ENCODE measurements at regions not wholly inside any gene's neighbourhood (a gene's known extent, or its start where the extent isn't known, plus 50 kb on each side); places are given as distances from the start of the nearest gene placed in this dataset.

GRCh38 chr21:14751602-14752344 lies 205.7 kb upstream of the SAMSN1 start:
- TF ChIP-seq EZH2phosphoT487 (IDR thresholded peaks at IDR 0.05; ENCODE audit: low read depth) (no peak), CTCF (IDR thresholded peaks at IDR 0.05; ENCODE audit: low read depth, low read length) (no peak)
- H2AFZ ChIP-seq (ENCODE audit: low read depth, low read length): no peak overlapping the region
- H3K4me2 ChIP-seq (ENCODE audit: low read length): no peak overlapping the region

GRCh38 chr21:14751011-14751410 lies 204.9 kb upstream of the SAMSN1 start:
- no peak overlapping the region for H3K4me3 ChIP-seq (ENCODE audit: low read length)

More at GRCh38 chr21:14751602-14752344, 205.7 kb upstream of the SAMSN1 start:
- Histone ChIP-seq H3K9ac (ENCODE audit: low read length) (no peak overlapping the region), H3K4me3 (ENCODE audit: low read length) (no peak overlapping the region), H3K36me3 (replicated peaks; ENCODE audit: low read depth, low read length) (no peaks in the 10 kb centered on the region), H3K27ac (ENCODE audit: low read length) (no peak overlapping the region), H3K4me1 (ENCODE audit: low read length) (no peaks in the 10 kb centered on the region), H3K27me3 (ENCODE audit: low read depth, low read length) (no peaks in the 10 kb centered on the region), H3K9me3 (ENCODE audit: insufficient read depth, low read length) (no peaks in the 10 kb centered on the region), H3K79me2 (ENCODE audit: low read length) (no peaks in the 10 kb centered on the region), H4K20me1 (ENCODE audit: insufficient read depth, low read length) (no peaks in the 10 kb centered on the region)

GRCh38 chr21:14750041-14750440 lies 203.9 kb upstream of the SAMSN1 start:
- no peaks in the 10 kb centered on the region for H3K79me2 ChIP-seq (ENCODE audit: low read length)

More at GRCh38 chr21:14751011-14751410, 204.9 kb upstream of the SAMSN1 start:
- Histone ChIP-seq H3K9me3 (ENCODE audit: insufficient read depth, low read length) (no peaks in the 10 kb centered on the region), H3K27me3 (ENCODE audit: low read depth, low read length) (no peaks in the 10 kb centered on the region), H3K4me1 (ENCODE audit: low read length) (no peaks in the 10 kb centered on the region), H4K20me1 (ENCODE audit: insufficient read depth, low read length) (no peaks in the 10 kb centered on the region), H3K9ac (ENCODE audit: low read length) (no peak overlapping the region), H3K4me2 (ENCODE audit: low read length) (no peak overlapping the region), H3K27ac (ENCODE audit: low read length) (no peak overlapping the region), H2AFZ (ENCODE audit: low read depth, low read length) (no peak overlapping the region), H3K36me3 (replicated peaks; ENCODE audit: low read depth, low read length) (no peaks in the 10 kb centered on the region), H3K79me2 (ENCODE audit: low read length) (no peaks in the 10 kb centered on the region)
- no peak for TF ChIP-seq EZH2phosphoT487 (IDR thresholded peaks at IDR 0.05; ENCODE audit: low read depth)

GRCh38 chr21:14748662-14749061 lies 202.5 kb upstream of the SAMSN1 start:
- H3K27me3 ChIP-seq (ENCODE audit: low read depth, low read length): no peaks in the 10 kb centered on the region
- H3K9me3 ChIP-seq (ENCODE audit: insufficient read depth, low read length): no peaks in the 10 kb centered on the region
- TF ChIP-seq CTCF (IDR thresholded peaks at IDR 0.05; ENCODE audit: low read depth, low read length): no peak
- no peak for TF ChIP-seq EZH2phosphoT487 (IDR thresholded peaks at IDR 0.05; ENCODE audit: low read depth)
- H3K9ac ChIP-seq (ENCODE audit: low read length): no peak overlapping the region
- no peak overlapping the region for H2AFZ ChIP-seq (ENCODE audit: low read depth, low read length)
- no peak overlapping the region for H3K27ac ChIP-seq (ENCODE audit: low read length)
- no peaks in the 10 kb centered on the region for H4K20me1 ChIP-seq (ENCODE audit: insufficient read depth, low read length)
- no peak overlapping the region for H3K4me2 ChIP-seq (ENCODE audit: low read length)
- H3K36me3 ChIP-seq (replicated peaks; ENCODE audit: low read depth, low read length): no peaks in the 10 kb centered on the region
- no peaks in the 10 kb centered on the region for H3K4me1 ChIP-seq (ENCODE audit: low read length)
- no peak overlapping the region for H3K4me3 ChIP-seq (ENCODE audit: low read length)
- H3K79me2 ChIP-seq (ENCODE audit: low read length): no peaks in the 10 kb centered on the region

More at GRCh38 chr21:14750041-14750440, 203.9 kb upstream of the SAMSN1 start:
- no peak overlapping the region for H3K9ac ChIP-seq (ENCODE audit: low read length)
- TF ChIP-seq EZH2phosphoT487 (IDR thresholded peaks at IDR 0.05; ENCODE audit: low read depth) (no peak), CTCF (IDR thresholded peaks at IDR 0.05; ENCODE audit: low read depth, low read length) (no peak)
- H3K9me3 ChIP-seq (ENCODE audit: insufficient read depth, low read length): no peaks in the 10 kb centered on the region
- no peaks in the 10 kb centered on the region for H3K36me3 ChIP-seq (replicated peaks; ENCODE audit: low read depth, low read length)
- no peak overlapping the region for H3K27ac ChIP-seq (ENCODE audit: low read length)
- no peak overlapping the region for H3K4me3 ChIP-seq (ENCODE audit: low read length)
- H3K27me3 ChIP-seq (ENCODE audit: low read depth, low read length): no peaks in the 10 kb centered on the region
- H3K4me2 ChIP-seq (ENCODE audit: low read length): no peak overlapping the region
- H4K20me1 ChIP-seq (ENCODE audit: insufficient read depth, low read length): no peaks in the 10 kb centered on the region
- no peak overlapping the region for H2AFZ ChIP-seq (ENCODE audit: low read depth, low read length)
- H3K4me1 ChIP-seq (ENCODE audit: low read length): no peaks in the 10 kb centered on the region

Data from OCI-LY3 (cell line).